ENCODE measurements at regions not wholly inside any gene's neighbourhood (a gene's known extent, or its start where the extent isn't known, plus 50 kb on each side); places are given as distances from the start of the nearest gene placed in this dataset.

DNA sequence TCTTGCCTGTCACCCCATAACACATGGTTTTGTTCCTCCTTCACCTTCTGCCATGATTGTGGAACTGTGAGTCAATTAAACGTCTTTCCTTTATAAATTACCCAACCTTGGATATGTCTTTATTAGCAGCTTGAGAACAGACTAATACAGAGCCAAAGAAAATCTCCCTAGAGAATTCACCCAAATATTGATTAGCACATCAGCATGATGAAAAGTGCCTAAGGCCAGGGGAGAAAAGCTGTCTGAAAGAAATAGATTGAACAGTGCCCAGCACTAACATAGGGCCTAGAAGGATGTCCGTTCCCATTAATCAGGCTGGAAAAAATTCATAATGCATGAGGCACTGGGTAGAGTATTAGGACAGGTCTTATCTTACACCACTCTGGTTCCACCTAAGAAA is 111.9 kb upstream of the CALN1 start:
- no peaks in the 10 kb centered on the region for H4K20me1 ChIP-seq (ENCODE audit: insufficient read depth, low read length)
- no peaks in the 10 kb centered on the region for H3K4me1 ChIP-seq (ENCODE audit: insufficient read depth, low read length, severe bottlenecking)
- TF ChIP-seq EZH2 (IDR thresholded peaks at IDR 0.05; ENCODE audit: borderline replicate concordance, low read length) = no peak
- TF ChIP-seq, protein P1, sequence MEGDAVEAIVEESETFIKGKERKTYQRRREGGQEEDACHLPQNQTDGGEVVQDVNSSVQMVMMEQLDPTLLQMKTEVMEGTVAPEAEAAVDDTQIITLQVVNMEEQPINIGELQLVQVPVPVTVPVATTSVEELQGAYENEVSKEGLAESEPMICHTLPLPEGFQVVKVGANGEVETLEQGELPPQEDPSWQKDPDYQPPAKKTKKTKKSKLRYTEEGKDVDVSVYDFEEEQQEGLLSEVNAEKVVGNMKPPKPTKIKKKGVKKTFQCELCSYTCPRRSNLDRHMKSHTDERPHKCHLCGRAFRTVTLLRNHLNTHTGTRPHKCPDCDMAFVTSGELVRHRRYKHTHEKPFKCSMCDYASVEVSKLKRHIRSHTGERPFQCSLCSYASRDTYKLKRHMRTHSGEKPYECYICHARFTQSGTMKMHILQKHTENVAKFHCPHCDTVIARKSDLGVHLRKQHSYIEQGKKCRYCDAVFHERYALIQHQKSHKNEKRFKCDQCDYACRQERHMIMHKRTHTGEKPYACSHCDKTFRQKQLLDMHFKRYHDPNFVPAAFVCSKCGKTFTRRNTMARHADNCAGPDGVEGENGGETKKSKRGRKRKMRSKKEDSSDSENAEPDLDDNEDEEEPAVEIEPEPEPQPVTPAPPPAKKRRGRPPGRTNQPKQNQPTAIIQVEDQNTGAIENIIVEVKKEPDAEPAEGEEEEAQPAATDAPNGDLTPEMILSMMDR (IDR thresholded peaks at IDR 0.05; ENCODE audit: low read length) = no peak
- no peak overlapping the region for H3K27ac ChIP-seq (ENCODE audit: low read depth, low read length, poor library complexity, severe bottlenecking)
- H3K4me3 ChIP-seq (ENCODE audit: low read depth, low read length, poor library complexity, severe bottlenecking) = no peak overlapping the region
- no peaks in the 10 kb centered on the region for H3K9me3 ChIP-seq (ENCODE audit: low read length)
- H3K79me2 ChIP-seq (ENCODE audit: insufficient read depth, low read length) = no peaks in the 10 kb centered on the region
- H3F3A ChIP-seq (ENCODE audit: insufficient read depth, low read length) = no peaks in the 10 kb centered on the region
- H3K27me3 ChIP-seq (ENCODE audit: insufficient read depth, low read length) = no peaks in the 10 kb centered on the region
- H3K36me3 ChIP-seq (ENCODE audit: insufficient read depth, low read length) = no peaks in the 10 kb centered on the region
- H3K4me2 ChIP-seq (ENCODE audit: low read length) = no peak overlapping the region
- H3K9me2 ChIP-seq (ENCODE audit: low read depth, low read length) = no peaks in the 10 kb centered on the region
- H2AFZ ChIP-seq (ENCODE audit: low read length) = no peak overlapping the region
- H3K9ac ChIP-seq (ENCODE audit: low read length) = no peak overlapping the region

DNA sequence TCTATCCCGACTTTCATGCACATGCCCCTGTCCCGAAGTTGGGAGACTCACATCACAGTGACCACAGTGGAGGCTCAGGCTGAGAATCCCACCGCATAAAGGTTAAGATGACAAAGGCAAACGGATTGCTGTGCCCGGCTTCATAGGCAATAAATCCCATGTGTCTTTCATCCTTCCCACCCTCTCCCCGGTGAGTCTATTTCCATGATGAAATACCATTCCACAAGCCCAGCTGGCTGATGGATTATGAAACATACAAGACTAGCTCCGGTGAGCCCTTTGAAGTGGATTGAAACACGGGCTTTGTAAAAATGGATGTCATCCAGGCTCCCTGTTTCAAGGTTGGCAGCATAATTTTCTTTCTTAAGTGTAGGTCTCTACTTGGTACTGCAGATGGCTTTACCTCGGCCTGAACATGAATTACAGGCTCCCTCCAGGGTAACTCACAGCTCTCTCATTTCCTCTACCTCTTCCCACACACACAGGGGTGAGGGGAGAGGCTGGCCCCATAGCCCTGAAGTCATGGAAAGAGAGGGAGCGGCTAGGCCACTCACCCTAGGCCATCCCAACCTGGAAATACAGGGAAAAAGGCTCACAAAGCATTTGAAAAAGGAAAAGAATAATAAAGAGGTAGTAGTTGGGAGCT is 92.0 kb upstream of the CALN1 start:
- Histone ChIP-seq H3K27ac (ENCODE audit: low read depth, low read length, poor library complexity, severe bottlenecking) (no peak overlapping the region), H3K9me2 (ENCODE audit: low read depth, low read length) (no peaks in the 10 kb centered on the region), H3K4me3 (ENCODE audit: low read depth, low read length, poor library complexity, severe bottlenecking) (no peak overlapping the region), H3K4me1 (ENCODE audit: insufficient read depth, low read length, severe bottlenecking) (no peaks in the 10 kb centered on the region), H2AFZ (ENCODE audit: low read length) (no peak overlapping the region), H3K36me3 (ENCODE audit: insufficient read depth, low read length) (no peaks in the 10 kb centered on the region), H4K20me1 (ENCODE audit: insufficient read depth, low read length) (no peaks in the 10 kb centered on the region), H3K9me3 (ENCODE audit: low read length) (no peaks in the 10 kb centered on the region), H3K9ac (ENCODE audit: low read length) (no peak overlapping the region), H3F3A (ENCODE audit: insufficient read depth, low read length) (no peaks in the 10 kb centered on the region), H3K4me2 (ENCODE audit: low read length) (no peak overlapping the region), H3K27me3 (ENCODE audit: insufficient read depth, low read length) (no peaks in the 10 kb centered on the region), H3K79me2 (ENCODE audit: insufficient read depth, low read length) (no peaks in the 10 kb centered on the region)
- no peak for TF ChIP-seq EZH2 (IDR thresholded peaks at IDR 0.05; ENCODE audit: borderline replicate concordance, low read length)
- TF ChIP-seq, protein P1 (IDR thresholded peaks at IDR 0.05; ENCODE audit: low read length) = no peak

DNA sequence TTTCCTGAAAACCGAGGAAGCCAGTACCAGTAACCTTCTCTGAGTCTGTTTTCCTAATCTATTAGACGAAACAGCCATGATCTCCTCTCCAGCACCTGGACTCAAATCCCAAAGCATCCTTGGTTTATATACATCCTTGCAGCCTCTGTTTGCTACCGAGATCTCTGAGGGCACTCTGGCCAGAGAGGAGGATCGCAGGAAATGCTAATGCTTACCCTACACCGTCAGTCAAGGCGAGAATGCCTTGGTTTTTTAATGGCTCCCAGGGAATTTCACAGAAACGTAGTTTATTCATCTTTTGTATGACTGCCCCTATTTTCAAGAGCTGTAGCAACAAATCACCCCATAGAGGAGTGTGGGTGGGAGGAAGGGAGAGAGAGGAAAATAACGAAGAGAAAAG is 91.5 kb upstream of the CALN1 start:
- Histone ChIP-seq H3K27me3 (ENCODE audit: insufficient read depth, low read length) (no peaks in the 10 kb centered on the region), H3F3A (ENCODE audit: insufficient read depth, low read length) (no peaks in the 10 kb centered on the region), H3K4me2 (ENCODE audit: low read length) (no peak overlapping the region), H2AFZ (ENCODE audit: low read length) (no peak overlapping the region), H3K4me3 (ENCODE audit: low read depth, low read length, poor library complexity, severe bottlenecking) (no peak overlapping the region), H3K9me2 (ENCODE audit: low read depth, low read length) (no peaks in the 10 kb centered on the region), H3K79me2 (ENCODE audit: insufficient read depth, low read length) (no peaks in the 10 kb centered on the region), H3K9me3 (ENCODE audit: low read length) (no peaks in the 10 kb centered on the region), H3K4me1 (ENCODE audit: insufficient read depth, low read length, severe bottlenecking) (no peaks in the 10 kb centered on the region), H3K9ac (ENCODE audit: low read length) (no peak overlapping the region), H3K27ac (ENCODE audit: low read depth, low read length, poor library complexity, severe bottlenecking) (no peak overlapping the region), H4K20me1 (ENCODE audit: insufficient read depth, low read length) (no peaks in the 10 kb centered on the region), H3K36me3 (ENCODE audit: insufficient read depth, low read length) (no peaks in the 10 kb centered on the region)
- TF ChIP-seq, protein P1 (IDR thresholded peaks at IDR 0.05; ENCODE audit: low read length) = no peak
- TF ChIP-seq EZH2 (IDR thresholded peaks at IDR 0.05; ENCODE audit: borderline replicate concordance, low read length) = no peak

Measured in OCI-LY1 (cell line).